ENCODE measurements at regions not wholly inside any gene's neighbourhood (a gene's known extent, or its start where the extent isn't known, plus 50 kb on each side); places are given as distances from the start of the nearest gene placed in this dataset.

DNA sequence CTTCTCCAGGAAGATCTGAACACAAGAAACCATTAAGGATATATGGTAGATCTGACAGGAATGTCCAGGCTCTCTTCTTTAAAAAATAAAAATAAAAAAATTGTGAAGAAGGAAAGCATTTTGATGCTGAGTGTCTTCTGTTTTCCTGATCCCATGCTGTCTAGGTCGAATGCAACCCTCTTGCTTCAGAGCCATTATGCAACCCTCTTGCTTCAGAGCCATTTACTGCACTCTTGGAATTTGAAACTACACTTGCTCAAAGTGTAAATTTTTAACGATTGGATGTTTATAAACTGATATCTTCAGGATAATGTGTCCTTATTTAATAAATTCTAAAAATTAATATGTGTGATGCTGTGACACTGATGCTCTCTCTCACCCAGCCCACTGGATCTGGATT is 505.1 kb downstream of the DNAH5 start:
- TF ChIP-seq, protein P1, sequence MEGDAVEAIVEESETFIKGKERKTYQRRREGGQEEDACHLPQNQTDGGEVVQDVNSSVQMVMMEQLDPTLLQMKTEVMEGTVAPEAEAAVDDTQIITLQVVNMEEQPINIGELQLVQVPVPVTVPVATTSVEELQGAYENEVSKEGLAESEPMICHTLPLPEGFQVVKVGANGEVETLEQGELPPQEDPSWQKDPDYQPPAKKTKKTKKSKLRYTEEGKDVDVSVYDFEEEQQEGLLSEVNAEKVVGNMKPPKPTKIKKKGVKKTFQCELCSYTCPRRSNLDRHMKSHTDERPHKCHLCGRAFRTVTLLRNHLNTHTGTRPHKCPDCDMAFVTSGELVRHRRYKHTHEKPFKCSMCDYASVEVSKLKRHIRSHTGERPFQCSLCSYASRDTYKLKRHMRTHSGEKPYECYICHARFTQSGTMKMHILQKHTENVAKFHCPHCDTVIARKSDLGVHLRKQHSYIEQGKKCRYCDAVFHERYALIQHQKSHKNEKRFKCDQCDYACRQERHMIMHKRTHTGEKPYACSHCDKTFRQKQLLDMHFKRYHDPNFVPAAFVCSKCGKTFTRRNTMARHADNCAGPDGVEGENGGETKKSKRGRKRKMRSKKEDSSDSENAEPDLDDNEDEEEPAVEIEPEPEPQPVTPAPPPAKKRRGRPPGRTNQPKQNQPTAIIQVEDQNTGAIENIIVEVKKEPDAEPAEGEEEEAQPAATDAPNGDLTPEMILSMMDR (IDR thresholded peaks at IDR 0.05), result no peak
- no peak for TF ChIP-seq POLR2A (IDR thresholded peaks at IDR 0.05)
- TF ChIP-seq EP300 (IDR thresholded peaks at IDR 0.05), result no peak
- TF ChIP-seq POLR2AphosphoS5 (IDR thresholded peaks at IDR 0.05), result no peak

Measured in upper lobe of left lung (tissue), 4 donors.